ENCODE measurements at regions not wholly inside any gene's neighbourhood (a gene's known extent, or its start where the extent isn't known, plus 50 kb on each side); places are given as distances from the start of the nearest gene placed in this dataset.

DNA sequence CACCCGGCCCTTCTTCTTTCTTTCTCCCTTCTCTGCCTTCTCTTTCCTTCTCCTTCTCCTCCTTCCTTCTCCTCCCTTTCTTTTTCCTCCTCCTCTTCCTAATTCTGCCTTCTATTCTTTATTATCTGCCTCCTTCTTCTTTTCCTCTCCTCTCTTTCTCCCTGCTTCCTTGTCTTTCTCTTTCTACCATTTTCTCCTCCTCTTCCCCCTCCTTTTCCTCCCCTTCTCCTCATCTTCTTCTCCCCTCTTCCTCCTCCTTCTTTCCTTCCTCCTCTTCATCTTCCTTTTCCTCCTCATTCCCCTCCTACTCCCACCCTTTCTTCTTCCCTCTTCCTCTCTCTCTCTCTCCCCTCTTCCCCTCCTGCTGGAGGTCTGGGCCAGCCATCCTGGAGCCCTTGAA, 294.9 kb upstream of the CRY1 start:
- Histone ChIP-seq H3K4me1 (ENCODE audit: control insufficient read depth in 1 of 2, insufficient read depth in 2 of 2, low read length in 2 of 2) (no peaks in the 10 kb centered on the region), H3K27ac (ENCODE audit: low read depth in 1 of 2, low read length in 2 of 2) (no peak overlapping the region), H3K4me3 (ENCODE audit: low read length in 2 of 2) (no peak overlapping the region), H3K36me3 (ENCODE audit: control insufficient read depth in 1 of 2, insufficient read depth in 2 of 2, low read length in 1 of 2) (no peaks in the 10 kb centered on the region), H3K27me3 (ENCODE audit: control insufficient read depth in 1 of 2, insufficient read depth in 2 of 2, low read length in 1 of 2) (no peaks in the 10 kb centered on the region), H3K9me3 (ENCODE audit: control insufficient read depth, low read length) (peaks cover 7% of the 10 kb centered on the region)
- no peak for ATAC-seq (ENCODE audit: low FRiP score)
- DNase-seq, result no peak
- intact Hi-C loops (cut with DNase I), result no loop called here
- WGBS, 2 donors, result 75 to 88% methylated on average over 1 of the region's 1 CpG

DNA sequence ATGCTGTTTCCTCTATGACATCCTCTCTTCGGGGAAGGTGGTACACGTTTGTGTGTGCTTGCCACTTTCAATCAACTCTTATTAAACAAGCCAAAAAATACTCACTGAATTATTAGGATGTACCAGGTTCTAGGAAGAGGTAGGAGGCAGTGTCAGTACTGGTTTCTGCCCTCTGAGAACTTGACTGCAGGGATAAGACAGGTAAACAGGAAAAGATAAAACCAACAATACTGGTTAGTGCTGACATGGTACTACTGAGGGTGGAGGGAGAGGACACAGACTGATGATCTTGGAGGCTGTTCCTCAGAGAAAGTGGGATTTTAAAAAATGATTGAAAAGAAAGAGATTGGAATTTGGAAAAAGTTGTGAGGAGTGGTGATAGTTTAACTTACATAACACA, 295.2 kb upstream of the PWP1 start:
- intact Hi-C loops (cut with DNase I), result no loop called here
- Histone ChIP-seq H3K27me3 (ENCODE audit: control insufficient read depth in 1 of 2, insufficient read depth in 2 of 2, low read length in 1 of 2) (no peaks in the 10 kb centered on the region), H3K4me3 (ENCODE audit: low read length in 2 of 2) (no peak overlapping the region), H3K4me1 (ENCODE audit: control insufficient read depth in 1 of 2, insufficient read depth in 2 of 2, low read length in 2 of 2) (no peaks in the 10 kb centered on the region), H3K9me3 (ENCODE audit: control insufficient read depth, low read length) (peaks cover 7% of the 10 kb centered on the region), H3K27ac (ENCODE audit: low read depth in 1 of 2, low read length in 2 of 2) (no peak overlapping the region), H3K36me3 (ENCODE audit: control insufficient read depth in 1 of 2, insufficient read depth in 2 of 2, low read length in 1 of 2) (no peaks in the 10 kb centered on the region)
- 79 to 81% methylated on average over 2 of the region's 2 CpGs for whole genome bisulfite sequencing, 2 donors
- ATAC-seq (ENCODE audit: low FRiP score) (no peak), DNase-seq (no peak)

DNA sequence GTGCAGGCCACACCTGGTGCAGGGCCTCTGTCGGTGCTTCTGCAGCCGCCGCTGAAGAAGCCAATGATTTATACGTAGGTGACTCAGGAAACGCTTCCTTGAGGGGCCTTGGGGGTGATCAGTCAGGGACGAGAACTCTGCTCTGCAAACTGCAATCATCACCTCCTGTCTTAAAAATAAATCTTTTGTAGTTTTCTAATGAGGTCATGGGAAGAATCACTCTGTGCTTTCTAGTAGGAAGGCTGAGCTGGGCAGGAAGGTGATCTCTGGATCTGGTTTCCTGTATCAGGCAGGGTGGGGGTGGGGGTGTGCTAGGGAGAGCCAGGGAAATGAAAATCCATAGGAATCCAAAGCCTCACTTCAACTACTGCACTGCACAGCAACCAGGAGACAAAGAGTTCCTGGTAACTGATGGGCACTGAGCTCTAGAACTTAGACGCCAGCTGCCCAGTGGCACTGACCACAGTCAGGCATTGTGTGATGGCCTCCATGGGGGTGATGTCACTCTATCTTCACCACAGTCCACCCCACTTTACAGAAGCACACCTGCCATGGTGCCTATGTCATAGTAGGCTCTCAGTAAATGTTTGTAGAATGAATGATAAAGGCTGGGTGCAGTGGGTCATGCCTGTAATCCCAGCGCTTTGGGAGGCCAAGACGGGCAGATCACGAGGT, 292.4 kb upstream of the PWP1 start:
- Histone ChIP-seq H3K27ac (ENCODE audit: low read depth in 1 of 2, low read length in 2 of 2) (no peak overlapping the region), H3K9me3 (ENCODE audit: control insufficient read depth, low read length) (peaks cover 7% of the 10 kb centered on the region), H3K4me3 (ENCODE audit: low read length in 2 of 2) (no peak overlapping the region), H3K4me1 (ENCODE audit: control insufficient read depth in 1 of 2, insufficient read depth in 2 of 2, low read length in 2 of 2) (no peaks in the 10 kb centered on the region), H3K27me3 (ENCODE audit: control insufficient read depth in 1 of 2, insufficient read depth in 2 of 2, low read length in 1 of 2) (no peaks in the 10 kb centered on the region), H3K36me3 (ENCODE audit: control insufficient read depth in 1 of 2, insufficient read depth in 2 of 2, low read length in 1 of 2) (no peaks in the 10 kb centered on the region)
- intact Hi-C loops (cut with DNase I), result no loop called here
- 79 to 81% methylated on average over 10 of the region's 10 CpGs for WGBS, 2 donors
- ATAC-seq (ENCODE audit: low FRiP score), result no peak
- DNase-seq, result no peak

DNA sequence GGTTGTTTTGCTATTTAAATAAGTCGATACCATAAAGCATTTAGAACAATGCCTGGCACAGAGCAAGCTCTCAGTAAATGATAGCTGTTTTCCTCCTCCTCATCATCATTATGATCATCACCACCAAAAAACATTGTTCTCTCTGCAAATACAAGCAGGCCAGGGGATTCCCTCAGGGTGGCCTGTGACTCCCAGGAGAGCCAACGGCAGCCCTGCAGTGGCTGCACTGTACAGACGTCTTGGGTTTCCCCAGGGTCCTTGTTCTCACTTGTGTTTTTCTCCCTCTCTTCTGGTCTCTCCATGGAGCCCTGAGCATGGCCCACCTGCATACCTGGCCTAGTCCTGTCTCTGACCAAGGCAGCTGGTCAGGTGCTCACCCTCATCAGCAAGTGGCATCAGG, 290.9 kb upstream of the PWP1 start:
- intact Hi-C loops (cut with DNase I), result no loop called here
- Histone ChIP-seq H3K4me1 (ENCODE audit: control insufficient read depth in 1 of 2, insufficient read depth in 2 of 2, low read length in 2 of 2) (no peaks in the 10 kb centered on the region), H3K27ac (ENCODE audit: low read depth in 1 of 2, low read length in 2 of 2) (no peak overlapping the region), H3K36me3 (ENCODE audit: control insufficient read depth in 1 of 2, insufficient read depth in 2 of 2, low read length in 1 of 2) (no peaks in the 10 kb centered on the region), H3K4me3 (ENCODE audit: low read length in 2 of 2) (no peak overlapping the region), H3K27me3 (ENCODE audit: control insufficient read depth in 1 of 2, insufficient read depth in 2 of 2, low read length in 1 of 2) (no peaks in the 10 kb centered on the region), H3K9me3 (ENCODE audit: control insufficient read depth, low read length) (peaks cover 3% of the 10 kb centered on the region)
- DNase-seq, result no peak
- WGBS, 2 donors, result 77 to 81% methylated on average over 3 of the region's 3 CpGs
- ATAC-seq (ENCODE audit: low FRiP score), result peak; percentile 23

DNA sequence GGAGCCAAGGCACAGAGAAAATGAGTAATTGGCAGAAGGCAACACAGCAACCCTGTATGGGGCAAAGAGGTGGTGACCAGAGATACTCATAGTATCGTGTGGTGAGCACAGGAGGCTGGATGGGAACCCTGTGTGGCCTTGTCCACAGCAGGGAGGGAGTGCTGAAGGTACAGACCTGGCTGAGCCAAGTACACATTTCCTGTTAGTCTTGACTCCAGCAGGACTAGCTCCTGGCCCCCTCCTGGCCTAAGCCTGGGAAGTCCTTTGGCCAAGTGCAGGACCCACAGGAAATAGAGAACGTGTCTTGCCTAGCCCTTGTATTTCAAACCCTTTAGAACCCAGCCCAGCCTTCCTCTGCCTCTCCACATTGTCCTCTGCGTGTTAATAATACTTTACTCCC, 289.8 kb upstream of the PWP1 start:
- H3K9me3 ChIP-seq (ENCODE audit: control insufficient read depth, low read length), result no peaks in the 10 kb centered on the region
- DNase-seq (no peak), ATAC-seq (ENCODE audit: low FRiP score) (no peak)
- H3K36me3 ChIP-seq (ENCODE audit: control insufficient read depth in 1 of 2, insufficient read depth in 2 of 2, low read length in 1 of 2), result no peaks in the 10 kb centered on the region
- no peaks in the 10 kb centered on the region for H3K27me3 ChIP-seq (ENCODE audit: control insufficient read depth in 1 of 2, insufficient read depth in 2 of 2, low read length in 1 of 2)
- WGBS, 2 donors, result 59 to 63% methylated on average over 3 of the region's 3 CpGs
- intact Hi-C loops (cut with DNase I), result no loop called here
- no peaks in the 10 kb centered on the region for H3K4me1 ChIP-seq (ENCODE audit: control insufficient read depth in 1 of 2, insufficient read depth in 2 of 2, low read length in 2 of 2)
- H3K4me3 ChIP-seq (ENCODE audit: low read length in 2 of 2), result no peak overlapping the region
- no peak overlapping the region for H3K27ac ChIP-seq (ENCODE audit: low read depth in 1 of 2, low read length in 2 of 2)

DNA sequence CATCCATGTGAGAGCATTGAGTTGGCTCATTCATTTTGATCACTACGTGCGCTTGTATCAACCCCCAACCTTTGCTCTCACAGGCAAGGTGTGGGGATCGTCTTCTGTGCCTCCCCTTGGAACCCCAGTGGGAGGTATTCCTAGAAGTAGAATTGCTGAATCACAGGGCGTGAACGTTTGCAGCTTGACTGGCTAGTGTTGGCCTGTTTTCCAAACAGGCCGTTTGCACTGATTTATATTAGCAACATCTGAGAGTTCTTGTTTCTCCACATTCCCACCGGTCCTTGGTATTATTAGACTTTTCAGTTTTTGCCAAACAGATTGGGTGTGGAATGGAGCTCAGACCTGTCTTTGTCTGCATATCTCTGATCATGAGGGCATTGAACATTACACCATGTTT, 288.6 kb upstream of the PWP1 start:
- no peaks in the 10 kb centered on the region for H3K27me3 ChIP-seq (ENCODE audit: control insufficient read depth in 1 of 2, insufficient read depth in 2 of 2, low read length in 1 of 2)
- 59 to 62% methylated on average over 7 of the region's 7 CpGs for WGBS, 2 donors
- intact Hi-C loops (cut with DNase I), result no loop called here
- no peaks in the 10 kb centered on the region for H3K4me1 ChIP-seq (ENCODE audit: control insufficient read depth in 1 of 2, insufficient read depth in 2 of 2, low read length in 2 of 2)
- no peak overlapping the region for H3K4me3 ChIP-seq (ENCODE audit: low read length in 2 of 2)
- ATAC-seq (ENCODE audit: low FRiP score) (no peak), DNase-seq (no peak)
- no peak overlapping the region for H3K27ac ChIP-seq (ENCODE audit: low read depth in 1 of 2, low read length in 2 of 2)
- no peaks in the 10 kb centered on the region for H3K36me3 ChIP-seq (ENCODE audit: control insufficient read depth in 1 of 2, insufficient read depth in 2 of 2, low read length in 1 of 2)
- no peaks in the 10 kb centered on the region for H3K9me3 ChIP-seq (ENCODE audit: control insufficient read depth, low read length)

DNA sequence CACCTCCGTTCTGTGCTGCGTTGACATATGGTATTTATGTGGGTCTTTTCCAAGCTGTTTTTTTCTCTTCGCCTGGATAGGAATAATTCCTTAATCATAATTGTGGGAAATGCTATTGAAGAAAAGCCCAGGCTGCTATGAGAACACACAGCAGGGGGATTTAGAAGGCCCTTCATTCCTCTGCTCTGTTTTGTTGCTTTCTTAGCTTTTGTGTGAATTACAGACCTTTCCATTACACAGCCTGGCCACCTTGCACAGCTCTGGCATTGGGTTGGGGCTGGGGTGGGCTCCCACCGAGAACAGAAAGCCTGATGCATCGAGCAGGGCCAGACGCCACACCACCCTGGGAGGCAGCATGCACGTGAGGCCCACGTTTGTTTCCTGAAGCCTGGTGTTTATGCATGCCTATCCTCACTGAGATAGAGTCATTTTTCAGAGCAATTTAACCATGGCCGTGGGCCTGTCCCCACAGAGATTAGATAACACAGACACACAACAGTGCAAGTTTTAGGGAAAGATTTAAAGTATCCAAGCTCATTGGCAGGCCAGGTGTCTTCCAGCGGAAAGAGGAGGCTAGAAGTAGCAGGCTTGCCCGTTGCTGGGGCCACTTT, 287.6 kb upstream of the PWP1 start:
- ATAC-seq (ENCODE audit: low FRiP score) (no peak), DNase-seq (no peak)
- WGBS, 2 donors, result 79 to 80% methylated on average over 11 of the region's 11 CpGs
- no peaks in the 10 kb centered on the region for H3K27me3 ChIP-seq (ENCODE audit: control insufficient read depth in 1 of 2, insufficient read depth in 2 of 2, low read length in 1 of 2)
- no peak overlapping the region for H3K4me3 ChIP-seq (ENCODE audit: low read length in 2 of 2)
- no peak overlapping the region for H3K27ac ChIP-seq (ENCODE audit: low read depth in 1 of 2, low read length in 2 of 2)
- intact Hi-C loops (cut with DNase I), result no loop called here
- no peaks in the 10 kb centered on the region for H3K4me1 ChIP-seq (ENCODE audit: control insufficient read depth in 1 of 2, insufficient read depth in 2 of 2, low read length in 2 of 2)
- H3K9me3 ChIP-seq (ENCODE audit: control insufficient read depth, low read length), result no peaks in the 10 kb centered on the region
- no peaks in the 10 kb centered on the region for H3K36me3 ChIP-seq (ENCODE audit: control insufficient read depth in 1 of 2, insufficient read depth in 2 of 2, low read length in 1 of 2)

DNA sequence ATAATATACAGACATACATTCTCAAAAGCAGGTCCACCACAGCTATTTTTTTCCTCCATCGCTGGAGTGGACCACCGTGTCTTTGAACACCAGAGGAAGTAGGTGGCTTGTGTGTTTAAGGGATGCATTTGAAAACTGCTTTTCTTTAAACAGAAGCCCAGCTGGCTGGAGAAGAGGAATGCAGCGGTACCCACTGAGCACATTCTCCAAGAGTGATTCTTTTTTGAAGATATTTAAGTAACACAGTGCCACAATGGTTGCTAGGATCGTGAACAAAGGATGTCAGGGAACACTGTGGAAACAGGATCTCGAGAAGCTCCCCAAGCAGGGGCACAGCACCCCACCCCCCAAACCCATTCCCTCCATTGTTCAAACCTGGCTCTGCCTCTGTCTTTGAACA, 286.6 kb upstream of the PWP1 start:
- no peak overlapping the region for H3K27ac ChIP-seq (ENCODE audit: low read depth in 1 of 2, low read length in 2 of 2)
- 60 to 65% methylated on average over 5 of the region's 5 CpGs for WGBS, 2 donors
- DNase-seq (no peak), ATAC-seq (ENCODE audit: low FRiP score) (no peak)
- intact Hi-C loops (cut with DNase I), result no loop called here
- H3K27me3 ChIP-seq (ENCODE audit: control insufficient read depth in 1 of 2, insufficient read depth in 2 of 2, low read length in 1 of 2), result no peaks in the 10 kb centered on the region
- no peaks in the 10 kb centered on the region for H3K36me3 ChIP-seq (ENCODE audit: control insufficient read depth in 1 of 2, insufficient read depth in 2 of 2, low read length in 1 of 2)
- no peaks in the 10 kb centered on the region for H3K4me1 ChIP-seq (ENCODE audit: control insufficient read depth in 1 of 2, insufficient read depth in 2 of 2, low read length in 2 of 2)
- H3K4me3 ChIP-seq (ENCODE audit: low read length in 2 of 2), result no peak overlapping the region
- H3K9me3 ChIP-seq (ENCODE audit: control insufficient read depth, low read length), result no peaks in the 10 kb centered on the region

DNA sequence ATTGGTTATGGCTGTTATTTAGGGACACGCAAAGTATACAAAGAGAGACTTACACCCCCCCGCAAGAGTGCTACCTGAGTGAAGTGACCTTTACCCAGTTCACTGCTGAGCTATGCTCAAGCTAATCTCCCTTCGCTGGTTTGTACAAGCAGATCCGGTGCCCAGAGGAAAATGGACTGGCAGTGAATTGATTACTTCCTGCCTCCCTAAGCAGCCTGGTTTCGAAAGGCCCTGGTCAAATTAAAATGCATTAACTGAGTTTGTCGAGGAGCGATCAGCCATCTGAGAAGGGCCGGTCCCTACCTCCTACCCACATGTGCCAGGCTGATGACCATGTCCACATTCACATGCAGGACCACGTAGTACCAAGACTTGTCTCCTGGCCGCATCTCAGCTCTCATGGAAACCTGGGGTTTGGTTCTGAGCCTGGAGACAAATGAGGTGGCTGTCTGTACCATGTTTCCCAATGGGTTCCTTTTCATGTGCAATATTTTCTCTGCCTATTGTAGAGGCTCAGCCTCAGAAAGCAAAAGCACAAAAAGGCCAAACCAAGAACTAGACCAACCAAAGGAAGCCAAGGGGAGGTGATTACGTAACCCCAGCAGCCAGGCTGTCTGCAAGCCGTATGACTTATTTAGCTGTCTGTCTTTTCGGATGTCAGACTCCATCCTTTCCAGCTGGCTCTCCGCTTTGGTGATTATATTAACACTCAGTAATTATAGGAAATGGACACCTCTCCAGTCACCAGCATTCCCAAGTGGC, 284.7 kb upstream of the PWP1 start:
- Histone ChIP-seq H3K27ac (ENCODE audit: low read depth in 1 of 2, low read length in 2 of 2) (no peak overlapping the region), H3K4me3 (ENCODE audit: low read length in 2 of 2) (no peak overlapping the region), H3K27me3 (ENCODE audit: control insufficient read depth in 1 of 2, insufficient read depth in 2 of 2, low read length in 1 of 2) (no peaks in the 10 kb centered on the region), H3K4me1 (ENCODE audit: control insufficient read depth in 1 of 2, insufficient read depth in 2 of 2, low read length in 2 of 2) (no peaks in the 10 kb centered on the region), H3K36me3 (ENCODE audit: control insufficient read depth in 1 of 2, insufficient read depth in 2 of 2, low read length in 1 of 2) (no peaks in the 10 kb centered on the region), H3K9me3 (ENCODE audit: control insufficient read depth, low read length) (no peaks in the 10 kb centered on the region)
- ATAC-seq (ENCODE audit: low FRiP score) (no peak), DNase-seq (no peak)
- intact Hi-C loops (cut with DNase I), result no loop called here
- 74 to 77% methylated on average over 14 of the region's 14 CpGs for WGBS, 2 donors
